ENCODE measurements at regions not wholly inside any gene's neighbourhood (a gene's known extent, or its start where the extent isn't known, plus 50 kb on each side); places are given as distances from the start of the nearest gene placed in this dataset.

DNA sequence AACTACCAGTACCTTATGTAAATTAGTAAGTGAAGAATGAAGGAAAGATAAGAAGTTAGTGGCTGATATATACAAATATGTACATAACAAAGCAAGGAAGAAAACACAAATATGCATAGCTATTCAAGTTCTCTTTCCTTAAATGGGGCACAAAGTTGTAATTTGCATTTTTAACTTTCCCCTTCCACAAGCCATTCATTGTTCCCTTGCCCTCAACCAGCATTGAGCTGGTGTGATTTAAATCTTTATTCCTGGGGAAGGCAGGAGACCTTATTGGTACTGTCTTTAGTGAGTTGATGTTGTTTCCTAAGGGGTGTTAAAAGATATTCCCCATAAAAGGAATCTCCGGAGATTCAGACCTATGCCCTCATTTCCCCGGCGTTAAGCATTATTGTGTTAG lies 735.3 kb downstream of the PCDH18 start:
- no peaks in the 10 kb centered on the region for H3K36me3 ChIP-seq
- TF ChIP-seq, protein P1, sequence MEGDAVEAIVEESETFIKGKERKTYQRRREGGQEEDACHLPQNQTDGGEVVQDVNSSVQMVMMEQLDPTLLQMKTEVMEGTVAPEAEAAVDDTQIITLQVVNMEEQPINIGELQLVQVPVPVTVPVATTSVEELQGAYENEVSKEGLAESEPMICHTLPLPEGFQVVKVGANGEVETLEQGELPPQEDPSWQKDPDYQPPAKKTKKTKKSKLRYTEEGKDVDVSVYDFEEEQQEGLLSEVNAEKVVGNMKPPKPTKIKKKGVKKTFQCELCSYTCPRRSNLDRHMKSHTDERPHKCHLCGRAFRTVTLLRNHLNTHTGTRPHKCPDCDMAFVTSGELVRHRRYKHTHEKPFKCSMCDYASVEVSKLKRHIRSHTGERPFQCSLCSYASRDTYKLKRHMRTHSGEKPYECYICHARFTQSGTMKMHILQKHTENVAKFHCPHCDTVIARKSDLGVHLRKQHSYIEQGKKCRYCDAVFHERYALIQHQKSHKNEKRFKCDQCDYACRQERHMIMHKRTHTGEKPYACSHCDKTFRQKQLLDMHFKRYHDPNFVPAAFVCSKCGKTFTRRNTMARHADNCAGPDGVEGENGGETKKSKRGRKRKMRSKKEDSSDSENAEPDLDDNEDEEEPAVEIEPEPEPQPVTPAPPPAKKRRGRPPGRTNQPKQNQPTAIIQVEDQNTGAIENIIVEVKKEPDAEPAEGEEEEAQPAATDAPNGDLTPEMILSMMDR (IDR thresholded peaks at IDR 0.05; ENCODE audit: low read depth, low read length) = no peak
- no peaks in the 10 kb centered on the region for H3K9me3 ChIP-seq
- peaks cover 5% of the 10 kb centered on the region; the same call in 1 of the 2 replicates for H3K4me1 ChIP-seq
- DNase-seq = no peak
- H3K4me3 ChIP-seq (ENCODE audit: low read depth, low read length) = no peak overlapping the region
- H3K27me3 ChIP-seq = no peaks in the 10 kb centered on the region

DNA sequence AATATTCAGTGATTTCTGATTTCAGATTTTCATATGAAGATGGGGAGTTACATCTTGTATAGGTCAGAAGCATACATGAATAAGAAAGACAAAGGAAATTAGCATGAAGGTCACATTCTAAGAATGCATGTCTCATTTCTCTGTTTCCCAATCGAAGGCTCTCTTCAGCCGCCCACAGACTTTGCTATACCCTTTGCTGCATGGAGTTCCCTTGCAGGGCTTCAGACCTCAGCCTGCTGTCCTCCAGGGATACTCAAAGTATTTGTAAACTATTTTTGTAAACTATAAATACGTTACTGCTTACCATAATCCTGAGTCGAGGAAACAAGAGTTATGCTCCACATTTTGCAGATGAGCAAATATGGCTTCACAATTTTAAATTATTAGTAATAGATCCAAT lies 738.4 kb downstream of the PCDH18 start:
- TF ChIP-seq, protein P1 (IDR thresholded peaks at IDR 0.05; ENCODE audit: low read depth, low read length) = no peak
- no peak for DNase-seq
- Histone ChIP-seq H3K27me3 (no peaks in the 10 kb centered on the region), H3K36me3 (no peaks in the 10 kb centered on the region), H3K4me3 (ENCODE audit: low read depth, low read length) (no peak overlapping the region), H3K4me1 (peaks cover 5% of the 10 kb centered on the region; the same call in 1 of the 2 replicates), H3K9me3 (no peaks in the 10 kb centered on the region)

DNA sequence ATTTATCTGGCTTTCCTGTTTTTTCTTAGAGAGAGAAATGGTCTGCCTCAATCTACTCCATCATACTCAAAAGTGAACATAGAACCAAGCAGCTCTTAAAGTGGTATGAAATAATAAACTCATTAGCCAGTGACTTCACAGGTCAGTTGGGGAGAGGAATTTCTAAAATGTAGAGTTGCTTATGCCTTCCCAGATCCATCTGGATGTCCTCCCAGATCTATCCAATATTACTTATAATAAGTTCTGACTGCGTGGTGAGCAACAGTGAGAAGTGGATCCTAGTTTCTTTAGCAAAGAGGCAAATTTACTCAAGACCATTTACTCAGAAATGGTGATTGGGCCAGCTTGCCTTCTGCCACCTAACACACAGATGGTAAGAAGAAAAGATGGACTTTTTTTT lies 748.0 kb downstream of the PCDH18 start:
- Histone ChIP-seq H3K9me3 (no peaks in the 10 kb centered on the region), H3K4me1 (no peaks in the 10 kb centered on the region), H3K4me3 (ENCODE audit: low read depth, low read length) (no peak overlapping the region), H3K36me3 (no peaks in the 10 kb centered on the region), H3K27me3 (no peaks in the 10 kb centered on the region)
- TF ChIP-seq, protein P1 (IDR thresholded peaks at IDR 0.05; ENCODE audit: low read depth, low read length) = no peak
- DNase-seq = no peak

DNA sequence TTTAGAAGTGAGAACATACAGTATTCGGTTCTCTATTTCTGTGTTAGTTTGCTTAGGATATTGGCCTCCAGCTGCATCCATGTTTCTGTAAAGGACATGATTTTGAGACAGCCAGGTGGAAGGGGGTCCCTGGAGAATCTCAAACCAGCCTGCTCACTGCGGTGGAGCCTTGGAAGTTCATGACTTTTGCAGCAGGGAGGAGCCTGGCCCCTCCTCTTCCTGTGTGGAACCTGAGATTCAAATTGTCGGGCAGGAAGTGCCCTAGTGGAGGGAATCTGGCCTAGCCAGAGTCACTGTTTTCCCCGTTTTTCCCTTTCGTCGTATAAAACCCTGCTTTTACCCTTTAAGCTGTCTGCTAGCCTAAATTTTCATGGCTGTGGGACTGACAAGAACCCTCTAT lies 762.6 kb downstream of the PCDH18 start:
- Histone ChIP-seq H3K9me3 (no peaks in the 10 kb centered on the region; the same call in 1 of the 2 replicates), H3K4me3 (ENCODE audit: low read depth, low read length) (no peak overlapping the region)
- no peak for DNase-seq

DNA sequence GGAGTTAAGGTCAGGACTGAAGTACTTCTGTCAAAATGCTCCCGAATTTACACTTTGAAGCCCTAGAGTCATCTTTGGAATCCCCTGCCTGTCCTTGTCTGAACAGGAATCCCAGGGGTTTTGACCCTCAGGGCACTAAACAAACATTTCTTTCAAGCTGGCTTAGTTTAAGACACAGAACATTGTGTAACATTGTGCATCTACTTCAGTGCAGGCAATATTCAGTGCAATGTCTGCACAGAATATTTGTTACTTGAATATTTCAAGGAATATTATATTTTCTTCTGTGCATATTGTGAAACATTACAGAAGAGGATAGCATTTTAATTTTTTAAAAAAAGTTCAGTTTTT lies 763.4 kb downstream of the PCDH18 start:
- TF ChIP-seq, protein P1 (IDR thresholded peaks at IDR 0.05; ENCODE audit: low read depth, low read length) = no peak
- H3K4me3 ChIP-seq (ENCODE audit: low read depth, low read length) = no peak overlapping the region
- no peaks in the 10 kb centered on the region; the same call in 1 of the 2 replicates for H3K27me3 ChIP-seq
- peaks cover 13% of the 10 kb centered on the region for H3K4me1 ChIP-seq
- H3K9me3 ChIP-seq = no peaks in the 10 kb centered on the region; the same call in 1 of the 2 replicates
- no peaks in the 10 kb centered on the region for H3K36me3 ChIP-seq
- no peak for DNase-seq

More for the DNA sequence above, 762.6 kb downstream of the PCDH18 start:
- no peaks in the 10 kb centered on the region for H3K36me3 ChIP-seq
- no peaks in the 10 kb centered on the region; the same call in 1 of the 2 replicates for H3K27me3 ChIP-seq
- H3K4me1 ChIP-seq = peaks cover 13% of the 10 kb centered on the region
- TF ChIP-seq, protein P1 (IDR thresholded peaks at IDR 0.05; ENCODE audit: low read depth, low read length) = no peak

DNA sequence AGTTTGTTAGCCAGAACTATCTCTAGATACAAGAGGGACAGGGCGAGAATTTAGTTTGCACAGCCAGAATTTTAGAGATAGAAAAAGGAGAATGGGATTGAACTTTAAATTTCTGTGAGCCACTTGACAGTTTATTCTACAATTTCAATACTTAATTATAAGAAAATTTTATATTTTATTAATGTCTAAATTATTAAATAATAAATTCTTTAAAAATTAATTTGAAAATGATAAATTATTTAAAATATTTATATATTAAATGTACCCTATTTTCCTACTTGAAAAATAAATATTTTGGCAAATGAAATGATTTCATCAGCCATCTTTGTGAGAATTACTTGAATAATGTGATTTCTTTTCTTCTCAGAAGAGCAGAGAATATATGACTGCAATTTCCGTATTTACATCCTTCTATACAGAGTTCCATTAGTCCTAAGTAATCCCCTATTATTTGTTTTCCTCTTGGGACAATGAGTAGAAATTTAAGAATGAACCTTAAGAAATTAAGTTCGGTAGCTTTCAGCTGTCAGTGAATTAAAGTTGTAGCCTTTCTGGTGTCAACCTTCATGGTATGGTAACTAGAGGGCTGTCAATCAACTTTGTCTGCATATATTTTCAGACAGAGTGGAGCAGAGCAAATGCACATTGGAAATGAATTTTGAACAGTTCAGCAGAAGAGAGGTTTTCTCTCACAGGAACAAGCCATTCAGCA lies 763.9 kb downstream of the PCDH18 start:
- no peaks in the 10 kb centered on the region for H3K36me3 ChIP-seq
- no peaks in the 10 kb centered on the region; the same call in 1 of the 2 replicates for H3K27me3 ChIP-seq
- H3K9me3 ChIP-seq = no peaks in the 10 kb centered on the region; the same call in 1 of the 2 replicates
- TF ChIP-seq, protein P1 (IDR thresholded peaks at IDR 0.05; ENCODE audit: low read depth, low read length) = no peak
- H3K4me3 ChIP-seq (ENCODE audit: low read depth, low read length) = no peak overlapping the region
- DNase-seq = no peak
- peaks cover 13% of the 10 kb centered on the region for H3K4me1 ChIP-seq

Data from BE2C (cell line).